ENCODE measurements at regions not wholly inside any gene's neighbourhood (a gene's known extent, or its start where the extent isn't known, plus 50 kb on each side); places are given as distances from the start of the nearest gene placed in this dataset.

- TF ChIP-seq POLR2A (IDR thresholded peaks at IDR 0.05) = no peak
- no peak for TF ChIP-seq CTCF (IDR thresholded peaks at IDR 0.05)
Measured at GRCh38 chr20:58011106-58011946, 217.1 kb downstream of the ANKRD60 start.

Measured in esophagus squamous epithelium (tissue), 4 donors.